Breast epithelium (tissue), 3 donors: ENCODE measurements at regions not wholly inside any gene's neighbourhood (a gene's known extent, or its start where the extent isn't known, plus 50 kb on each side); places are given as distances from the start of the nearest gene placed in this dataset.

ENCODE experiments used
- POLR2A ChIP-seq: fragments of 450-650 bp; IDR thresholded peaks from one replicate; pipeline ENCODE4 v1.6.1; 2016; ENCODE audit warnings: antibody characterized with exemption, mild to moderate bottlenecking, moderate library complexity
- TF ChIP-seq, protein P1 (sequence below), 3 donors: fragments of 450-650 bp; IDR thresholded peaks; one replicate each; pipeline ENCODE4 v1.5.1; 2016 to 2017; ENCODE audit warnings: antibody characterized with exemption in 3 of 3, mild to moderate bottlenecking in 3 of 3, moderate library complexity in 3 of 3

DNA sequence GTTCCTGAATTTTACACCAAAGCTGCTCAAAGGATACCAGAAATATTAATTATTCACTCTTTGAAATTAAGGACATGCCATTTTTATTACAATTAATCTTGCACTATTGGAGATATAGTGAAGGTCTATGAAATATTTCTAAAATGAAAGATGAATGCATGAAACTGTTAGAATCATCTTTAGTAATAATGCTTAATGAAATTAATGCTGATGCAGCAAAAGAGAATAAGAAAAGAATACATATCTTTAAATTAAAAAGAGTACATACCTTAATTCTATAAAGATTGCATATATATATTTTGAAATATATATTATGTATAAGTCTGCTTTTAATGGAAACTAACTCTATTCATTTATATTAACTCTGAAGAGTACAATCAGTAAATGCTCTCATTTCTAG is 236.0 kb downstream of the ALX1 start:
- no peak for TF ChIP-seq POLR2A
- TF ChIP-seq, protein P1, sequence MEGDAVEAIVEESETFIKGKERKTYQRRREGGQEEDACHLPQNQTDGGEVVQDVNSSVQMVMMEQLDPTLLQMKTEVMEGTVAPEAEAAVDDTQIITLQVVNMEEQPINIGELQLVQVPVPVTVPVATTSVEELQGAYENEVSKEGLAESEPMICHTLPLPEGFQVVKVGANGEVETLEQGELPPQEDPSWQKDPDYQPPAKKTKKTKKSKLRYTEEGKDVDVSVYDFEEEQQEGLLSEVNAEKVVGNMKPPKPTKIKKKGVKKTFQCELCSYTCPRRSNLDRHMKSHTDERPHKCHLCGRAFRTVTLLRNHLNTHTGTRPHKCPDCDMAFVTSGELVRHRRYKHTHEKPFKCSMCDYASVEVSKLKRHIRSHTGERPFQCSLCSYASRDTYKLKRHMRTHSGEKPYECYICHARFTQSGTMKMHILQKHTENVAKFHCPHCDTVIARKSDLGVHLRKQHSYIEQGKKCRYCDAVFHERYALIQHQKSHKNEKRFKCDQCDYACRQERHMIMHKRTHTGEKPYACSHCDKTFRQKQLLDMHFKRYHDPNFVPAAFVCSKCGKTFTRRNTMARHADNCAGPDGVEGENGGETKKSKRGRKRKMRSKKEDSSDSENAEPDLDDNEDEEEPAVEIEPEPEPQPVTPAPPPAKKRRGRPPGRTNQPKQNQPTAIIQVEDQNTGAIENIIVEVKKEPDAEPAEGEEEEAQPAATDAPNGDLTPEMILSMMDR (IDR thresholded peaks at IDR 0.05), result no peak
